NOMO-1 (cell line): ENCODE measurements at regions not wholly inside any gene's neighbourhood (a gene's known extent, or its start where the extent isn't known, plus 50 kb on each side); places are given as distances from the start of the nearest gene placed in this dataset.
"Not testable (repeated sequence)": the region's sequence is repeated elsewhere in the genome, so short reads cannot be mapped to it uniquely, and the experiment has no call there.

Experiments used
- DNase-seq, 2 experiments: peaks; one replicate each; lab custom pipeline; 2025; ENCODE audit not compliant: unreplicated experiment in 2 of 2; lab: John Stamatoyannopoulos, UW

GRCh38 chr3:82428821-82429220 lies 667.4 kb upstream of the GBE1 start:
- not testable (repeated sequence) for DNase-seq

GRCh38 chr3:82424031-82424339 lies 662.5 kb upstream of the GBE1 start:
- DNase-seq = no peak

- DNase-seq = no peak
Measured at GRCh38 chr3:82423268-82424030, 662.0 kb upstream of the GBE1 start.

GRCh38 chr3:82416830-82417229 lies 655.4 kb upstream of the GBE1 start:
- DNase-seq = no peak

- DNase-seq = no peak
Measured at GRCh38 chr3:82416349-82416748, 654.9 kb upstream of the GBE1 start.

- DNase-seq = no peak
Measured at GRCh38 chr3:82413171-82413570, 651.7 kb upstream of the GBE1 start.

GRCh38 chr3:82410366-82410765 lies 648.9 kb upstream of the GBE1 start:
- no peak for DNase-seq

GRCh38 chr3:82409842-82410241 lies 648.4 kb upstream of the GBE1 start:
- no peak for DNase-seq

- DNase-seq = no peak
Measured at GRCh38 chr3:82392203-82392775, 630.8 kb upstream of the GBE1 start.

GRCh38 chr3:82390868-82391267 lies 629.4 kb upstream of the GBE1 start:
- DNase-seq = no peak

- no peak for DNase-seq
Measured at GRCh38 chr3:82386647-82387046, 625.2 kb upstream of the GBE1 start.

GRCh38 chr3:82384181-82384580 lies 622.7 kb upstream of the GBE1 start:
- no peak for DNase-seq

- no peak for DNase-seq
Measured at GRCh38 chr3:82382831-82383230, 621.4 kb upstream of the GBE1 start.

- no peak for DNase-seq
Measured at GRCh38 chr3:82378392-82378791, 616.9 kb upstream of the GBE1 start.

- DNase-seq = no peak
Measured at GRCh38 chr3:82376883-82377282, 615.4 kb upstream of the GBE1 start.

GRCh38 chr3:82373833-82374232 lies 612.4 kb upstream of the GBE1 start:
- DNase-seq = not testable (repeated sequence)

- DNase-seq = no peak
Measured at GRCh38 chr3:82364827-82365226, 603.4 kb upstream of the GBE1 start.

- DNase-seq = no peak
Measured at GRCh38 chr3:82363131-82363530, 601.7 kb upstream of the GBE1 start.

GRCh38 chr3:82355228-82355627 lies 593.8 kb upstream of the GBE1 start:
- DNase-seq = no peak

GRCh38 chr3:82354228-82354627 lies 592.8 kb upstream of the GBE1 start:
- DNase-seq = peak in 1 of 2 experiments; percentile 3

GRCh38 chr3:82353306-82354171 lies 592.1 kb upstream of the GBE1 start:
- DNase-seq = no peak

GRCh38 chr3:82347585-82347984 lies 586.1 kb upstream of the GBE1 start:
- no peak for DNase-seq
